ENCODE measurements at regions not wholly inside any gene's neighbourhood (a gene's known extent, or its start where the extent isn't known, plus 50 kb on each side); places are given as distances from the start of the nearest gene placed in this dataset.

DNA sequence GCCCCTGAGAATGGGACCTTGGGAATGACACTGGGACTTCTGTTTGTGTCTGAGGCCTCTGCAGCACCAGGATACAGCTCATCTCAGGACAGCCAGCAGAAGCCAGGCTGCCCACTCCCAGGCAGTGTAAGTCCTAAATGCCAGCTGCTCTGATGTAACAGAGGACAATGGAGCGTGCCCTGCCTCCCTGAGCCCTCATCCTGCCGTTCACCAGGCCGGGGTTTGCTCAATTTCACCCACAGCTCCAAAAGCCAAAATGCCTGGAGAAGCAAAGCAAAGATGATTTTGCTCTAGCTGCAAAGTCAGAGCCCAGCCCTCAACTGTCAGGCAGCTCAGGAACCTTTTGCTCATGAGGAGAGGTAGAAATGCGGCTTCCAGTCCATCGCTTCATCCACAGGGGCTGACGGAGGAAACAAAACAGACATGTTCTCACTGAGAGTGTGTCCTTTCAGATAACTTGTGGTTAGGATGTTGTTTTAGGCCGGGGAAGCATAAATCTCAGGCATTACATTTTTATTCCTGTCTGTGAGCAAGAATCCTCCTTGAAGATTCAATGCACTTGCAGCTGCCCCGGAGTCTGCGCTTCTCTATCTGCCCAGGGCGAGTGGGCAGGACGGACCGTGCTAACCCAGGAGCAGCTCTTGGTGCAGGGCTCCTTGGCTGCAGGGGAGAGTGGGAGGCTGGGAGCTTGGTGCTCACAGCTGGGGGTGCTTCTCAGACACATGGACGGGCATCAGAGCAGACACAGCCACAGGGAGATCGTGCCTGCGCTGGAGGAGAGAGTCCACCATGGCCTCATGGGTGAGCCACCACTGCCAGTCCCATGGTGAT lies 83.2 kb upstream of the CHST15 start:
- Histone ChIP-seq H3K4me1 (ENCODE audit: insufficient read depth, low read length, poor library complexity, severe bottlenecking) (peaks cover 13% of the 10 kb centered on the region), H3K4me2 (ENCODE audit: low read length) (no peak overlapping the region), H3K27ac (ENCODE audit: low read depth, low read length, poor library complexity, severe bottlenecking) (no peak overlapping the region), H3K4me3 (ENCODE audit: low read depth, low read length, poor library complexity, severe bottlenecking) (no peak overlapping the region), H3K79me2 (ENCODE audit: insufficient read depth, low read depth, low read length) (no peaks in the 10 kb centered on the region), H3K9me2 (ENCODE audit: insufficient read depth, low read length) (no peaks in the 10 kb centered on the region), H3K9me3 (ENCODE audit: low read length) (no peaks in the 10 kb centered on the region), H3K36me3 (ENCODE audit: insufficient read depth, low read length) (no peaks in the 10 kb centered on the region), H2AFZ (ENCODE audit: low read length) (no peak overlapping the region), H4K20me1 (ENCODE audit: insufficient read depth, low read length) (no peaks in the 10 kb centered on the region)
- intact Hi-C loops (cut with micrococcal nuclease; ENCODE audit: unreplicated experiment) = loop anchor here (10.0 kb wide), 1 partner anchor 208 kb away; no protein-coding TSS in a partner anchor
- ChIA-PET CTCF (ENCODE audit: unreplicated experiment) (no interaction called here), POLR2A (interaction anchor here (1.1 kb wide), 1 partner anchor 9 kb away, joined by 5 read pairs; no protein-coding TSS in a partner anchor)
- TF ChIP-seq, protein P1, sequence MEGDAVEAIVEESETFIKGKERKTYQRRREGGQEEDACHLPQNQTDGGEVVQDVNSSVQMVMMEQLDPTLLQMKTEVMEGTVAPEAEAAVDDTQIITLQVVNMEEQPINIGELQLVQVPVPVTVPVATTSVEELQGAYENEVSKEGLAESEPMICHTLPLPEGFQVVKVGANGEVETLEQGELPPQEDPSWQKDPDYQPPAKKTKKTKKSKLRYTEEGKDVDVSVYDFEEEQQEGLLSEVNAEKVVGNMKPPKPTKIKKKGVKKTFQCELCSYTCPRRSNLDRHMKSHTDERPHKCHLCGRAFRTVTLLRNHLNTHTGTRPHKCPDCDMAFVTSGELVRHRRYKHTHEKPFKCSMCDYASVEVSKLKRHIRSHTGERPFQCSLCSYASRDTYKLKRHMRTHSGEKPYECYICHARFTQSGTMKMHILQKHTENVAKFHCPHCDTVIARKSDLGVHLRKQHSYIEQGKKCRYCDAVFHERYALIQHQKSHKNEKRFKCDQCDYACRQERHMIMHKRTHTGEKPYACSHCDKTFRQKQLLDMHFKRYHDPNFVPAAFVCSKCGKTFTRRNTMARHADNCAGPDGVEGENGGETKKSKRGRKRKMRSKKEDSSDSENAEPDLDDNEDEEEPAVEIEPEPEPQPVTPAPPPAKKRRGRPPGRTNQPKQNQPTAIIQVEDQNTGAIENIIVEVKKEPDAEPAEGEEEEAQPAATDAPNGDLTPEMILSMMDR (conservative IDR thresholded peaks at IDR 0.05; ENCODE audit: low read length) = no peak
- TF ChIP-seq EZH2phosphoT487 (IDR thresholded peaks at IDR 0.05; ENCODE audit: borderline replicate concordance, low read depth, low read length) = no peak
- no TSS peak for BruUV-seq (replicated peaks)
- no peak for DNase-seq (ENCODE audit: low spot score)

DNA sequence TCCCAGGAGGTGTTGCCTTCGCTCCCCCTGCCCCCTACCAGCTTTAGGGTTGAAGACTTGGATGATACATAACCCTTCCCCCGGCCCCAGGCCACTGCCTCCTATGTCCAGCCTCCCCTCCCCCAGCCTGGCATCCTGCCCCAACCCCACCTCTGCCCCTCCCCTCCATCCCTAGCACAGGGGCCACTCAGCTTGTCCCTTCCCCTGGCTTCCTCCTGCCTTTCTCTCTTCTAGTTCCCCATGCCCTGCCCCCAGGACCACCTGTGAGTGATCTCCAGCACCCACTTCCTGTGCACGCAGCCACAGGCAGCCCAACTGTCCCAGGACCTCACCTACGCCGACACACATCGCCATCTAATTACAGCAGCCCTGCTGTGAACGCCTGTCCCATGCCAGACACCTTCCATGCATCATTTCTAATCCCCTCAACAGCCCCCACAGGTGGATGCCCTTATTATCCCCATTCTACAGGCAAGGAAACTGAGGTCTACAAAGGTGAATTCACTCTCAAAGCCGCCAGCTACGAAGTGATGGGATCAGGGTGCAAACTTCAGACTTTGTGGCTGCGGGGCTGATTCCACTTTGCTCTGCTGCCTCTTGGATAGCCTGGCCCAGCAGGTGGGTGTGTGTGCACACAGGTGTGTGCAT lies 82.4 kb upstream of the CHST15 start:
- H4K20me1 ChIP-seq (ENCODE audit: insufficient read depth, low read length) = no peaks in the 10 kb centered on the region
- H3K4me3 ChIP-seq (ENCODE audit: low read depth, low read length, poor library complexity, severe bottlenecking) = no peak overlapping the region
- H3K9me3 ChIP-seq (ENCODE audit: low read length) = no peaks in the 10 kb centered on the region
- no peak for TF ChIP-seq EZH2phosphoT487 (IDR thresholded peaks at IDR 0.05; ENCODE audit: borderline replicate concordance, low read depth, low read length)
- TF ChIP-seq, protein P1 (conservative IDR thresholded peaks at IDR 0.05; ENCODE audit: low read length) = no peak
- POLR2A ChIA-PET = interaction anchor here (0.8 to 1.1 kb wide), 2 partner anchors 10 to 41 kb away, joined by 3 to 5 read pairs; no protein-coding TSS in a partner anchor
- peaks cover 13% of the 10 kb centered on the region for H3K4me1 ChIP-seq (ENCODE audit: insufficient read depth, low read length, poor library complexity, severe bottlenecking)
- H3K79me2 ChIP-seq (ENCODE audit: insufficient read depth, low read depth, low read length) = no peaks in the 10 kb centered on the region
- H3K27ac ChIP-seq (ENCODE audit: low read depth, low read length, poor library complexity, severe bottlenecking) = no peak overlapping the region
- intact Hi-C loops (cut with micrococcal nuclease; ENCODE audit: unreplicated experiment) = loop anchor here (10.0 kb wide), 1 partner anchor 209 kb away; no protein-coding TSS in a partner anchor
- no peak overlapping the region for H2AFZ ChIP-seq (ENCODE audit: low read length)
- CTCF ChIA-PET (ENCODE audit: unreplicated experiment) = no interaction called here
- no peaks in the 10 kb centered on the region for H3K9me2 ChIP-seq (ENCODE audit: insufficient read depth, low read length)
- DNase-seq (ENCODE audit: low spot score) = peak; percentile 39
- peak overlapping the region; percentile 24 for H3K4me2 ChIP-seq (ENCODE audit: low read length)
- no peaks in the 10 kb centered on the region for H3K36me3 ChIP-seq (ENCODE audit: insufficient read depth, low read length)
- no TSS peak for BruUV-seq (replicated peaks)
